ENCODE measurements at regions not wholly inside any gene's neighbourhood (a gene's known extent, or its start where the extent isn't known, plus 50 kb on each side); places are given as distances from the start of the nearest gene placed in this dataset.

GRCh38 chr4:177573507-177573906, 131.3 kb upstream of the AGA start:
- DNase-seq = no peak
- H2AFZ ChIP-seq (ENCODE audit: insufficient read depth, low read depth, low read length, poor library complexity, severe bottlenecking) = no peak overlapping the region
- no peaks in the 10 kb centered on the region for H3K79me2 ChIP-seq (ENCODE audit: insufficient read depth, low read length)
- Mint-ChIP-seq H3K4me3 (no peak overlapping the region), H3K4me1 (no peaks in the 10 kb centered on the region), H3K36me3 (no peaks in the 10 kb centered on the region), H3K9me3 (no peaks in the 10 kb centered on the region), H3K27ac (no peak overlapping the region), H3K27me3 (ENCODE audit: low read depth in 3 of 3) (peaks cover 0 to 1% (median 0%) of the 10 kb centered on the region in 3 donors)
- intact Hi-C loops (cut with micrococcal nuclease) = no loop called here
- no peak overlapping the region for H3K4me2 ChIP-seq (replicated peaks; ENCODE audit: extremely low read depth, low read length, poor library complexity, severe bottlenecking)
- H3K4me3 ChIP-seq (replicated peaks in 1 of 3; ENCODE audit: low read depth in 2 of 3, low read length in 3 of 3) = no peak overlapping the region
- no peak overlapping the region for H3K9ac ChIP-seq (ENCODE audit: insufficient read depth, low read length, poor library complexity, severe bottlenecking)
- H3K36me3 ChIP-seq (replicated peaks in 1 of 2; ENCODE audit: control insufficient read depth in 1 of 2, insufficient read depth in 2 of 2, low read length in 2 of 2) = no peaks in the 10 kb centered on the region
- no peaks in the 10 kb centered on the region for H3K4me1 ChIP-seq (ENCODE audit: control insufficient read depth in 1 of 2, insufficient read depth in 2 of 2, low read length in 2 of 2)
- TF ChIP-seq, protein P1, sequence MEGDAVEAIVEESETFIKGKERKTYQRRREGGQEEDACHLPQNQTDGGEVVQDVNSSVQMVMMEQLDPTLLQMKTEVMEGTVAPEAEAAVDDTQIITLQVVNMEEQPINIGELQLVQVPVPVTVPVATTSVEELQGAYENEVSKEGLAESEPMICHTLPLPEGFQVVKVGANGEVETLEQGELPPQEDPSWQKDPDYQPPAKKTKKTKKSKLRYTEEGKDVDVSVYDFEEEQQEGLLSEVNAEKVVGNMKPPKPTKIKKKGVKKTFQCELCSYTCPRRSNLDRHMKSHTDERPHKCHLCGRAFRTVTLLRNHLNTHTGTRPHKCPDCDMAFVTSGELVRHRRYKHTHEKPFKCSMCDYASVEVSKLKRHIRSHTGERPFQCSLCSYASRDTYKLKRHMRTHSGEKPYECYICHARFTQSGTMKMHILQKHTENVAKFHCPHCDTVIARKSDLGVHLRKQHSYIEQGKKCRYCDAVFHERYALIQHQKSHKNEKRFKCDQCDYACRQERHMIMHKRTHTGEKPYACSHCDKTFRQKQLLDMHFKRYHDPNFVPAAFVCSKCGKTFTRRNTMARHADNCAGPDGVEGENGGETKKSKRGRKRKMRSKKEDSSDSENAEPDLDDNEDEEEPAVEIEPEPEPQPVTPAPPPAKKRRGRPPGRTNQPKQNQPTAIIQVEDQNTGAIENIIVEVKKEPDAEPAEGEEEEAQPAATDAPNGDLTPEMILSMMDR (IDR thresholded peaks at IDR 0.05) = no peak
- no peaks in the 10 kb centered on the region for H3K9me3 ChIP-seq (replicated peaks in 1 of 2; ENCODE audit: control insufficient read depth in 1 of 2, insufficient read depth in 1 of 2, low read length in 2 of 2)
- no peaks in the 10 kb centered on the region for H3K27me3 ChIP-seq (ENCODE audit: control insufficient read depth in 2 of 2, insufficient read depth in 2 of 2, low read length in 2 of 2)
- no CpG with 5 or more reads among the region's 2 CpGs for WGBS (ENCODE audit: insufficient coverage)
- no peak overlapping the region for H3K27ac ChIP-seq (ENCODE audit: low read depth in 1 of 2, low read length in 2 of 2)
- H4K20me1 ChIP-seq (ENCODE audit: insufficient read depth, low read length) = no peaks in the 10 kb centered on the region

- Histone ChIP-seq H2AFZ (ENCODE audit: insufficient read depth, low read depth, low read length, poor library complexity, severe bottlenecking) (no peak overlapping the region), H3K36me3 (replicated peaks in 1 of 2; ENCODE audit: control insufficient read depth in 1 of 2, insufficient read depth in 2 of 2, low read length in 2 of 2) (no peaks in the 10 kb centered on the region), H3K79me2 (ENCODE audit: insufficient read depth, low read length) (no peaks in the 10 kb centered on the region), H4K20me1 (ENCODE audit: insufficient read depth, low read length) (no peaks in the 10 kb centered on the region), H3K4me2 (replicated peaks; ENCODE audit: extremely low read depth, low read length, poor library complexity, severe bottlenecking) (no peak overlapping the region), H3K4me1 (ENCODE audit: control insufficient read depth in 1 of 2, insufficient read depth in 2 of 2, low read length in 2 of 2) (no peaks in the 10 kb centered on the region), H3K9me3 (replicated peaks in 1 of 2; ENCODE audit: control insufficient read depth in 1 of 2, insufficient read depth in 1 of 2, low read length in 2 of 2) (no peaks in the 10 kb centered on the region), H3K27ac (ENCODE audit: low read depth in 1 of 2, low read length in 2 of 2) (no peak overlapping the region), H3K4me3 (replicated peaks in 1 of 3; ENCODE audit: low read depth in 2 of 3, low read length in 3 of 3) (no peak overlapping the region), H3K27me3 (ENCODE audit: control insufficient read depth in 2 of 2, insufficient read depth in 2 of 2, low read length in 2 of 2) (no peaks in the 10 kb centered on the region), H3K9ac (ENCODE audit: insufficient read depth, low read length, poor library complexity, severe bottlenecking) (no peak overlapping the region)
- intact Hi-C loops (cut with micrococcal nuclease) = no loop called here
- no peak for DNase-seq
- no peak overlapping the region for H3K27ac Mint-ChIP-seq
- TF ChIP-seq, protein P1 (IDR thresholded peaks at IDR 0.05) = no peak
- H3K36me3 Mint-ChIP-seq = no peaks in the 10 kb centered on the region
- H3K9me3 Mint-ChIP-seq = no peaks in the 10 kb centered on the region
- H3K27me3 Mint-ChIP-seq (ENCODE audit: low read depth in 3 of 3) = peaks cover 0 to 1% (median 0%) of the 10 kb centered on the region in 3 donors
- WGBS (ENCODE audit: insufficient coverage) = 97% methylated on average over 3 of the region's 8 CpGs
- no peak overlapping the region for H3K4me3 Mint-ChIP-seq
- H3K4me1 Mint-ChIP-seq = no peaks in the 10 kb centered on the region
Observed at GRCh38 chr4:177574446-177574845, 132.2 kb upstream of the AGA start.

Measured in CD14-positive monocyte (primary cell).